KBM-7 (cell line): ENCODE measurements at regions not wholly inside any gene's neighbourhood (a gene's known extent, or its start where the extent isn't known, plus 50 kb on each side); places are given as distances from the start of the nearest gene placed in this dataset.
A peak's percentile ranks its signal among the peaks of the same experiment; 100 is the strongest.
"Not testable (repeated sequence)": the region's sequence is repeated elsewhere in the genome, so short reads cannot be mapped to it uniquely, and the experiment has no call there.

Experiments used
- DNase-seq: peaks from one replicate; pipeline ENCODE4 v3.0.0-alpha.2; 2015
- in situ Hi-C: fragments of 300-500 bp; cut with MboI; formaldehyde crosslinking; loops from 2 replicates; pipeline ENCODE4 v1.14.3; 2020; ENCODE audit warnings: low sequenced_read_pairs, low pct_unique_long_range_greater_than_20kb, mixed read lengths

DNA sequence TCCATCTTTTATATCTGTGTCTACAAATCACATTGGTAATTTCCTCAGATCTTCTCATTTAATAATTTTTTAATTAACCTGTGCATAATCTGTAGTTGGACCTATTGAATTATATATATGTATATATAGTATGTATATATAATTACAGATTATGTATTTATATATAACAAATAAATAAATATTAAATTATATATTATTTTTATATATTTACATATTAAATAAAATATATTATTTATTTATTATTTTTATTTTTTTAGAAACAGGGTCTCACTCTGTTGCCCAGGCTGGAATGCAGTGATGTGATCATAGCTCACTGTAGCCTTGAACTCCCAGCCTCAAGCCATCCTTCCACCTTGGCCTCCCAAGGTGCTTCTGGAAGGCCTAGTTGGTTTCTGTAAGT is 197.9 kb downstream of the FGF9 start:
- in situ Hi-C loops = no loop called here
- no peak for DNase-seq

GRCh38 chr13:21871382-21871781 is 200.5 kb downstream of the FGF9 start:
- in situ Hi-C loops = no loop called here
- DNase-seq = no peak

GRCh38 chr13:21871919-21872318 is 201.0 kb downstream of the FGF9 start:
- DNase-seq = no peak
- in situ Hi-C loops = no loop called here

DNA sequence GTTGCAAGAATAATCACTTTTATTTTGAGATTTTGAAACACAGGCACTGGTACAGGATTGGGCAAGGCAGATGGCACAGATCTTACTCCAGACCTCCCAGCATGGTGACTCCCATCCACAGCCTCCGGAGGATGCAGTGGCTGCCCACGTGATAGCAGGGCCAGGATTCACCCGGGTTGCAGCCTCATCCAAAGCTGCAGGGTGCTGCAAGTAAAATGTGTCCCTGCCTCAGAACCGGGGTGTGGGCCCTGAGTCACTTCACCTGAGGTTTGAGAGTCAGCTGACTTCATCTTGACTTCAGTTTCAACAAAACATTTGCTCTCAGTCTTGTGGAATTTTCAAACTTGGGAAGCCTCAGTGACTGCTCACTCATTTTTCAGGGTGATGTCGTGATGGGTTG is 201.9 kb downstream of the FGF9 start:
- DNase-seq = no peak
- in situ Hi-C loops = no loop called here

- DNase-seq = no peak
- in situ Hi-C loops = no loop called here
Measured at GRCh38 chr13:21875116-21875515, 204.2 kb downstream of the FGF9 start.

- in situ Hi-C loops = no loop called here
- DNase-seq = no peak
Measured at GRCh38 chr13:21879263-21879914, 208.5 kb downstream of the FGF9 start.

DNA sequence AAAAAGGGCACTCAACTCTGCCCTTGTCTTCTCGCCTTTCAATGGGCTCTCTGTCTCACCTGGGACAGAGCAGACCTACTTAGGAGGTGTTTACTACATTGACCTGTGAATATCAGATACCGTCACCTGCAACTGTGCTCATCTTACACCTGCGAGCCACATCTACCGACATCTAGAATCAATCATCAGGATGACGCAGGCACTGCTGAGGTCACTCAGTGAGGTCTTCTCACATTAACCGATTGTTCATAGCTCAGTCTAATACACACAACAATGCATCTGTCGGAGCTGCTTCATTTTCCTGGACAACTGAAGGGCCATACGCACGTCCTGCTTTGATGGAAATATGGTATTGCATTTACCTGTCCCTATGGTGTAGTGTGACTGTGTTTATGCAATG is 211.9 kb downstream of the FGF9 start:
- no peak for DNase-seq
- in situ Hi-C loops = no loop called here

GRCh38 chr13:21883713-21884112 is 212.8 kb downstream of the FGF9 start:
- in situ Hi-C loops = no loop called here
- no peak for DNase-seq

- DNase-seq = no peak
- in situ Hi-C loops = no loop called here
Measured at GRCh38 chr13:21884299-21884909, 213.5 kb downstream of the FGF9 start.

- in situ Hi-C loops = no loop called here
- peak; percentile 40 for DNase-seq
Measured at GRCh38 chr13:21884965-21885567, 214.2 kb downstream of the FGF9 start.

- DNase-seq = no peak
- in situ Hi-C loops = no loop called here
Measured at GRCh38 chr13:21885714-21886224, 214.9 kb downstream of the FGF9 start.

GRCh38 chr13:21889651-21890050 is 218.8 kb downstream of the FGF9 start:
- in situ Hi-C loops = no loop called here

DNA sequence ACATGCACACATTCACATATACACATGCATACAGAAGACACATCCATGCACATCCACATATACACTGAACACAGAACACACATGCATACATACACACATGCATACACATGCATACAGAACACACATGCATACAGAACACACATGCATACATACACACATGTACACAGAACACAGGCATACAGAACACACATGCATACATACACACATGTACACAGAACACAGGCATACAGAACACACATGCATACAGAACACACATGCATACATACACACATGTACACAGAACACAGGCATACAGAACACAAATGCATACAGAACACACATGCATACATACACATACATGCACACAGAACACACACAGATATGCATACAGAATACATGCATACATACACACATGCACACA is 219.3 kb downstream of the FGF9 start:
- DNase-seq, in situ Hi-C loops: not testable (repeated sequence)

More at GRCh38 chr13:21889651-21890050, 218.8 kb downstream of the FGF9 start:
- no peak for DNase-seq

DNA sequence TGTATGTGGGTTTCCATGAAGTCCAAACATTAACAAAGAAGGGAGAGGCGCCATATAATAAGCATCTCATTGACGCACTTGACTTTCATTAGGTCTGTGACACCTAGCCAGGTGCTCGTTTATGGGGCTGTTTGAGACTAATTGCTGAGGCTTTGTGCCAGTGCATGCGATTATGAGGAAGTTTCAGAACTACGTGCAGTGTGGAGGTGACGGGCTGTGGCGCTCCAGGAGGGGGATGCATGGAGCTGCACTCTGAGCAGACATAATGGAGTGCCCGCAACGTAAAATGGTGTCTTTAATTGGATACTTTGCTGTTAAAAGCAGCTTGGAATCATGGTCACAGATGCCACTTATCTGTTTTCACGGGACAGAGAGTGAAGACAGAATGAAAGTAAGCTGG is 223.2 kb downstream of the FGF9 start:
- in situ Hi-C loops = no loop called here
- DNase-seq = peak; percentile 49

GRCh38 chr13:21894703-21895699 is 224.1 kb downstream of the FGF9 start:
- peak; percentile 47 for DNase-seq
- in situ Hi-C loops = no loop called here

DNA sequence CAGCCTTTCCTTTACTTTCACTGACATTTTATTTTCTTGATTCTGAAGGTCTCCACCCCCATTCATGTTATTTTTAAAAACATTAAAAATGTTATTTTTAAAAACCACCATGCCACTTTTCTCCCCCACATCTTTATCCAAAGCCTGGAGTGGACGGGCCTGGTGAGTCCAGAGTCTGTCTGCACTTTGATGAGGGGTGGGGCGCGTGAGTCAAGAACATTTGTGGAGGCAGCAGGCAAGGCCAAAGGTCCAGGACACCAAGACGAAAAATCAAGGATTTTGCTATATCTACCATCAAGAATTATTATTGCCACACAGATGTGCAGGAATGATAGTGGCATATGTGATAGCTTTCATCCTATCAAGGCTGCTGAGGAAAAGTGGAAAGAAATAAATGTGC is 224.9 kb downstream of the FGF9 start:
- DNase-seq = no peak
- in situ Hi-C loops = no loop called here

GRCh38 chr13:21897161-21897560 is 226.3 kb downstream of the FGF9 start:
- no peak for DNase-seq
- in situ Hi-C loops = no loop called here

GRCh38 chr13:21898459-21898858 is 227.6 kb downstream of the FGF9 start:
- DNase-seq = no peak

DNA sequence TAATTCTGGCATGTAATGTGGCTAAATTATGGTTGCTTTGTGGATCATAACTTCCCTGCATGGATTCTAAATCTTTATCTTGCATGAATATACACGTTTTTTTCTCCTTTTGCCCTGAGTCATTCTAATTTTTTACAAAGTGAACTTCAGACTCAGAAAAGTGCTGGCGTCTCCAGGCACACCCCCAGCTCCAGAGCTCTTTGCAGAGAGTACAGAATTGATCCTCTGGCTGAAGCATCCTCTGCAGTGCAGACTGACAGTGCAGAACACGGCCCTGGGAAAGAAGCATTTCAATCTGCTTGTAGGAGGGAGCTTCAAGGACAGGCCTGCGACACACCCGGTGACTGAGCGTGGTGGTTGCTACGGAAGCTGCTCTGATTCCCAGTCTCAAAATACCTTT is 228.1 kb downstream of the FGF9 start:
- in situ Hi-C loops = no loop called here
- DNase-seq = no peak

More at GRCh38 chr13:21898459-21898858, 227.6 kb downstream of the FGF9 start:
- in situ Hi-C loops = no loop called here
